WTC11 (cell line): ENCODE measurements at regions not wholly inside any gene's neighbourhood (a gene's known extent, or its start where the extent isn't known, plus 50 kb on each side); places are given as distances from the start of the nearest gene placed in this dataset.

Source experiments
- ATF1 ChIP-seq: sonication (generic); formaldehyde crosslinking; IDR thresholded peaks from 2 replicates; pipeline ENCODE4 v1.8.1; 2023; ENCODE audit warnings: mild to moderate bottlenecking, moderate library complexity, missing genetic modification reagents
- CTCF ChIP-seq: fragments of 200-600 bp; IDR thresholded peaks from 2 replicates; pipeline ENCODE4 v1.8.0; 2022; ENCODE audit warnings: antibody characterized with exemption
- FOXP4 ChIP-seq: sonication (generic); formaldehyde crosslinking; IDR thresholded peaks from 2 replicates; pipeline ENCODE4 v1.8.0; 2022; ENCODE audit warnings: mild to moderate bottlenecking, missing genetic modification reagents
- GABPB1 ChIP-seq: sonication (generic); formaldehyde crosslinking; IDR thresholded peaks from 2 replicates; pipeline ENCODE4 v1.8.1; 2023; ENCODE audit warnings: mild to moderate bottlenecking, missing genetic modification reagents
- USF2 ChIP-seq: sonication (generic); formaldehyde crosslinking; IDR thresholded peaks from 2 replicates; pipeline ENCODE4 v1.8.1; 2023; ENCODE audit warnings: mild to moderate bottlenecking, missing genetic modification reagents, moderate library complexity
- ZNF317 ChIP-seq: sonication (generic); formaldehyde crosslinking; IDR thresholded peaks from 2 replicates; pipeline ENCODE4 v1.8.1; 2023; ENCODE audit warnings: low read depth, mild to moderate bottlenecking, moderate library complexity, missing genetic modification reagents, borderline replicate concordance

DNA sequence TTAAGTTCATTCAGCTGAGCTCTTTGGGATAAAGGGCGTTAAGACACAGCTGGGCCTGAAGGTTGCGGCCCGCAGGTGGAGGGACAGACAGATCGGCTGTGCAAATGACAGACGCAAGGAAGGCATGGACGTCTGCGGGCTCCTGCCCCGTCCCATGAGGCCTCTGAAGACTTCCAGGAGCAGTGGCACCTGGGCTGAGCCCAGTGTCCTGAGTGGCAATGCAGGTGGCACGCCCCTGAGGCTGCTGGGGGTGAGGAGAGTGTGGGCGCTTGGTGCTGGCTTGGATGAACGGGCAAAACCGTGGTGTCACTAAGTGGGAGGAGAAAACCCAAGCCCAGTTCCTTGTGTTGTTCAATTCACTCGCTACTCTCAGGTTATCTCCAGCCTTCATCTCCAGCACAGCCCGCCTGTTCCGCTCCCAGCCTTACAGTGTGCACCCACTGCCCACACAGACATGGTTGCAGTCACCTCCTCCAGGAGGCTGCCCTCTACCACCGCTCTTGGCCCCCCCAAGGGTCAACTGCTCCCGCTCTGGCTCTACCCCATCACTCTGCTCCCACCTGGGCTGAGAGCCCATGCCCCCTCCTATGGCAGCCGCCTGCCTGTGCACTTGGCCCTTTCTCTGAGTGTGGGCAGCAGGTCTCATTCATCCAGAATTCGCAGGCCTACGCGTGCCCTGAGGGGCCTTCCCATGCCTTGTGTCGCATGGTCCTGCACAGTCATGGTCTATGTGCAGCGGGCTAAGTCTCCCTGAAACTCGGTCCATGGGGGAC lies 50.3 kb downstream of the PTGR3 start:
- TF ChIP-seq GABPB1 (CRISPR knock-in tag) = no peak
- no peak for TF ChIP-seq USF2 (CRISPR knock-in tag)
- no peak for TF ChIP-seq ZNF317 (CRISPR knock-in tag)
- no peak for TF ChIP-seq CTCF
- TF ChIP-seq ATF1 = no peak
- TF ChIP-seq FOXP4 (CRISPR knock-in tag) = no peak
